ENCODE measurements at regions not wholly inside any gene's neighbourhood (a gene's known extent, or its start where the extent isn't known, plus 50 kb on each side); places are given as distances from the start of the nearest gene placed in this dataset.

GRCh38 chr3:181105646-181106045, 116.1 kb upstream of the DNAJC19 start:
- DNase-seq (ENCODE audit: low spot score in 2 of 2, unreplicated experiment in 2 of 2): no peak
- Mint-ChIP-seq H3K27me3 (ENCODE audit: low read depth) (peaks cover 4% of the 10 kb centered on the region), H3K4me3 (no peak overlapping the region), H3K9me3 (peaks cover 7% of the 10 kb centered on the region), H3K4me1 (no peaks in the 10 kb centered on the region), H3K27ac (no peak overlapping the region), H3K36me3 (no peaks in the 10 kb centered on the region)
- no peak for TF ChIP-seq CTCF (IDR thresholded peaks at IDR 0.05; ENCODE audit: unreplicated experiment)

DNA sequence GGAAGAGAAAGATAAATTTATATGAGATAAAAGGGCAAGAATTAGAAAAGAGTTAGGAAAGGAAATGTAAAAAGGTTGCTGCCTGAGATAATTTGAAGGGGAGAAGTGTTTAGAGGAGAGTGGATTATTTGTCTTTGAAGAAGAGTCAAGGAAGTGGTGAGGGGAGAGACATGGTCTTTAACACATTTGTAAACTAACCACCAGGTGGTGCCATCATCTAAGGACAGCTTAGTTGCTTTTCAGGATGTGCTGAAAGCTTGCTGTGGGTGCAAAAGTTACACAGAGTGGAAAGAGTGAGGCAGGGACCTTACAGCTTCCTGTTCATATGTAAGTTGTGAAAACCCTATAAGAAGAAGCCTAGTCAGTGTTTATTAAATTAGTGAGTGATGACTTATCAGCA, 114.1 kb upstream of the DNAJC19 start:
- Mint-ChIP-seq H3K27me3 (ENCODE audit: low read depth) (peaks cover 1% of the 10 kb centered on the region), H3K4me3 (no peak overlapping the region), H3K4me1 (no peaks in the 10 kb centered on the region), H3K27ac (no peak overlapping the region), H3K36me3 (no peaks in the 10 kb centered on the region), H3K9me3 (peaks cover 7% of the 10 kb centered on the region)
- DNase-seq (ENCODE audit: low spot score in 2 of 2, unreplicated experiment in 2 of 2): no peak
- no peak for TF ChIP-seq CTCF (IDR thresholded peaks at IDR 0.05; ENCODE audit: unreplicated experiment)

GRCh38 chr3:181086011-181086410, 96.5 kb upstream of the DNAJC19 start:
- no peak for TF ChIP-seq CTCF (IDR thresholded peaks at IDR 0.05; ENCODE audit: unreplicated experiment)
- no peaks in the 10 kb centered on the region for H3K27me3 Mint-ChIP-seq (ENCODE audit: low read depth)
- no peaks in the 10 kb centered on the region for H3K36me3 Mint-ChIP-seq
- H3K4me1 Mint-ChIP-seq: no peaks in the 10 kb centered on the region
- no peaks in the 10 kb centered on the region for H3K9me3 Mint-ChIP-seq
- DNase-seq (ENCODE audit: low spot score in 2 of 2, unreplicated experiment in 2 of 2): no peak
- H3K4me3 Mint-ChIP-seq: no peak overlapping the region
- H3K27ac Mint-ChIP-seq: no peak overlapping the region

DNA sequence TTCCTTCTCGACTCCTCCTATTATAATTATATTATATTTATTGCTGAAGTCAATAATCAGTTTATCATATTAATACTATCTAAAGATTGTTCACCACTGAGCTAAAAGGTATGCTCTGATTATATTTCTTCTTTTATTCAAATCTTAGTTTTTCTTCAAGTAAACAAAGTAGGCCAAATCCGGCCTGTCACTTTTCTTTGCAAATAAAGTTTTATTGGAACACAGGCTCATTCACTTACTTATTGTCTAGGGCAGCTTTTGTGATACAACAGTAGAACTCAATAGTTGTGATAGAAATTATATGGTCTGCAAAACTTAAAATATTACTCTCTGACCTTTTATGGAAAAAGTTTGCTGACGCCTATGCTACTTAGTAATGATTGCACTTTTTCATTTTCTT, 92.4 kb upstream of the DNAJC19 start:
- no peaks in the 10 kb centered on the region for H3K4me1 Mint-ChIP-seq

DNA sequence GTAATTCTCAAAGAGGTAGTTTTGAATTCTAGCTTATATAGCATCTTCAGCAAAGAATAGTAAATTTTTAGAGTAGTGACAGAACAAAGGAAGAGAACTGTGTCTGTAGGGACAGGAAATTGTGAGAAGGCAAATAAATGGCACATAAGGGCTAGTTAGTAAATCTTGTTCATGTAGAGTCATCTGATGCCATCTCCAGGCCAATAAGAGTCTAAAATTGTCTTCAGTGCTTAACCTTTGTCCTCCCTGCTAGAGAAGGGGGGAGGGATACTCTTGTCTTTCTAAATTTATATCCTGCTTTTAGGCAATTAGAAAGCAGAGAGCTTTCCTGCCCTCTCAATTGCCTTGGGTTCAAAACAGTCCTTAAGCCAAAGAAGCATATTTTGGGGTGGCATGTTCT, 87.0 kb upstream of the DNAJC19 start:
- H3K4me1 Mint-ChIP-seq: no peaks in the 10 kb centered on the region
- no peak overlapping the region for H3K27ac Mint-ChIP-seq
- H3K36me3 Mint-ChIP-seq: no peaks in the 10 kb centered on the region
- no peak for TF ChIP-seq CTCF (IDR thresholded peaks at IDR 0.05; ENCODE audit: unreplicated experiment)
- H3K9me3 Mint-ChIP-seq: peaks cover 24% of the 10 kb centered on the region
- H3K4me3 Mint-ChIP-seq: no peak overlapping the region
- peaks cover 7% of the 10 kb centered on the region for H3K27me3 Mint-ChIP-seq (ENCODE audit: low read depth)
- no peak for DNase-seq (ENCODE audit: low spot score in 2 of 2, unreplicated experiment in 2 of 2)

More for the DNA sequence above, 92.4 kb upstream of the DNAJC19 start:
- Mint-ChIP-seq H3K27ac (no peak overlapping the region), H3K9me3 (no peaks in the 10 kb centered on the region), H3K27me3 (ENCODE audit: low read depth) (peaks cover 1% of the 10 kb centered on the region), H3K4me3 (no peak overlapping the region), H3K36me3 (no peaks in the 10 kb centered on the region)
- no peak for TF ChIP-seq CTCF (IDR thresholded peaks at IDR 0.05; ENCODE audit: unreplicated experiment)
- no peak for DNase-seq (ENCODE audit: low spot score in 2 of 2, unreplicated experiment in 2 of 2)

GRCh38 chr3:181075098-181075497, 85.6 kb upstream of the DNAJC19 start:
- TF ChIP-seq CTCF (IDR thresholded peaks at IDR 0.05; ENCODE audit: unreplicated experiment): no peak
- Mint-ChIP-seq H3K27ac (no peak overlapping the region), H3K9me3 (peaks cover 27% of the 10 kb centered on the region), H3K4me3 (no peak overlapping the region), H3K27me3 (ENCODE audit: low read depth) (peaks cover 7% of the 10 kb centered on the region), H3K4me1 (no peaks in the 10 kb centered on the region), H3K36me3 (no peaks in the 10 kb centered on the region)
- no peak for DNase-seq (ENCODE audit: low spot score in 2 of 2, unreplicated experiment in 2 of 2)
